Muscle of leg (tissue), 3 donors: ENCODE measurements at regions not wholly inside any gene's neighbourhood (a gene's known extent, or its start where the extent isn't known, plus 50 kb on each side); places are given as distances from the start of the nearest gene placed in this dataset.

Source experiments
- DNase-seq: peaks from one replicate; pipeline ENCODE4 v3.0.0; 2013
- H3K27ac ChIP-seq: one replicate; pipeline ENCODE4 v1.5.1; 2013; ENCODE audit warnings: mild to moderate bottlenecking, low read length, control low read depth
- H3K27me3 ChIP-seq: one replicate; pipeline ENCODE4 v1.6.1; 2013; ENCODE audit warnings: low read length; ENCODE audit not compliant: control insufficient read depth, insufficient read depth
- H3K36me3 ChIP-seq: one replicate; pipeline ENCODE4 v1.6.1; 2013; ENCODE audit warnings: low read length; ENCODE audit not compliant: control insufficient read depth, insufficient read depth
- H3K4me1 ChIP-seq: one replicate; pipeline ENCODE4 v1.6.1; 2013; ENCODE audit warnings: low read length; ENCODE audit not compliant: control insufficient read depth, insufficient read depth
- H3K4me3 ChIP-seq: one replicate; pipeline ENCODE4 v1.5.1; 2013; ENCODE audit warnings: low read length, control low read depth
- H3K9me3 ChIP-seq: replicated peaks from 2 replicates; pipeline ENCODE4 v1.6.1; 2013; ENCODE audit warnings: low read depth, low read length; ENCODE audit not compliant: control insufficient read depth
- WGBS: methylation state at CpG from one replicate; pipeline ENCODE4 v1.1.5; 2013; ENCODE audit warnings: missing lambda C conversion rate; ENCODE audit not compliant: insufficient coverage; 5-methylcytosine and 5-hydroxymethylcytosine counted together

- H3K36me3 ChIP-seq = no peaks in the 10 kb centered on the region
Measured at GRCh38 chr5:113652161-113652560, 138.7 kb downstream of the YTHDC2 start.

GRCh38 chr5:113654828-113655227, 141.3 kb downstream of the YTHDC2 start:
- Histone ChIP-seq H3K4me3 (no peak overlapping the region), H3K27ac (no peak overlapping the region), H3K9me3 (no peaks in the 10 kb centered on the region), H3K36me3 (no peaks in the 10 kb centered on the region), H3K27me3 (no peaks in the 10 kb centered on the region), H3K4me1 (no peaks in the 10 kb centered on the region)
- WGBS = 55% methylated on average over 3 of the region's 3 CpGs
- peak; percentile 14 for DNase-seq

More at GRCh38 chr5:113652161-113652560, 138.7 kb downstream of the YTHDC2 start:
- no peaks in the 10 kb centered on the region for H3K4me1 ChIP-seq
- no peak for DNase-seq
- H3K9me3 ChIP-seq = no peaks in the 10 kb centered on the region
- no peaks in the 10 kb centered on the region for H3K27me3 ChIP-seq
- 84% methylated on average over 7 of the region's 7 CpGs for WGBS
- H3K27ac ChIP-seq = no peak overlapping the region
- H3K4me3 ChIP-seq = no peak overlapping the region

- Histone ChIP-seq H3K36me3 (no peaks in the 10 kb centered on the region), H3K4me1 (peaks cover 3% of the 10 kb centered on the region), H3K27me3 (no peaks in the 10 kb centered on the region), H3K27ac (no peak overlapping the region), H3K4me3 (no peak overlapping the region), H3K9me3 (no peaks in the 10 kb centered on the region)
- 14% methylated on average over 2 of the region's 3 CpGs for WGBS
- DNase-seq = peak; percentile 15
Measured at GRCh38 chr5:113660206-113660605, 146.7 kb downstream of the YTHDC2 start.

- H3K27me3 ChIP-seq = no peaks in the 10 kb centered on the region
- H3K36me3 ChIP-seq = no peaks in the 10 kb centered on the region
- peak; percentile 46 for DNase-seq
- 33% methylated on average over 1 of the region's 1 CpG for WGBS
- H3K27ac ChIP-seq = no peak overlapping the region
- H3K9me3 ChIP-seq = no peaks in the 10 kb centered on the region
- H3K4me1 ChIP-seq = peaks cover 3% of the 10 kb centered on the region
- no peak overlapping the region for H3K4me3 ChIP-seq
Measured at GRCh38 chr5:113660706-113661250, 147.3 kb downstream of the YTHDC2 start.

- 59% methylated on average over 5 of the region's 7 CpGs for WGBS
- H3K9me3 ChIP-seq = peaks cover 1% of the 10 kb centered on the region
- peak; percentile 20 for DNase-seq
- H3K4me1 ChIP-seq = peaks cover 3% of the 10 kb centered on the region
- no peaks in the 10 kb centered on the region for H3K27me3 ChIP-seq
- H3K27ac ChIP-seq = no peak overlapping the region
- H3K4me3 ChIP-seq = no peak overlapping the region
- no peaks in the 10 kb centered on the region for H3K36me3 ChIP-seq
Measured at GRCh38 chr5:113663879-113664541, 150.5 kb downstream of the YTHDC2 start.

- DNase-seq = no peak
- Histone ChIP-seq H3K27me3 (no peaks in the 10 kb centered on the region), H3K27ac (no peak overlapping the region), H3K9me3 (peaks cover 3% of the 10 kb centered on the region), H3K4me3 (no peak overlapping the region), H3K36me3 (no peaks in the 10 kb centered on the region), H3K4me1 (no peaks in the 10 kb centered on the region)
- WGBS = 36% methylated on average over 2 of the region's 3 CpGs
Measured at GRCh38 chr5:113673041-113673440, 159.5 kb downstream of the YTHDC2 start.

GRCh38 chr5:113675166-113675565, 161.7 kb downstream of the YTHDC2 start:
- 80% methylated on average over 1 of the region's 3 CpGs for WGBS
- Histone ChIP-seq H3K27me3 (no peaks in the 10 kb centered on the region), H3K36me3 (no peaks in the 10 kb centered on the region), H3K27ac (no peak overlapping the region), H3K4me3 (no peak overlapping the region), H3K4me1 (no peaks in the 10 kb centered on the region), H3K9me3 (peaks cover 2% of the 10 kb centered on the region)
- DNase-seq = no peak

- Histone ChIP-seq H3K27ac (no peak overlapping the region), H3K4me3 (no peak overlapping the region), H3K9me3 (peaks cover 2% of the 10 kb centered on the region), H3K4me1 (no peaks in the 10 kb centered on the region), H3K36me3 (no peaks in the 10 kb centered on the region), H3K27me3 (no peaks in the 10 kb centered on the region)
- no peak for DNase-seq
- WGBS = 50% methylated on average over 1 of the region's 1 CpG
Measured at GRCh38 chr5:113678202-113678601, 164.7 kb downstream of the YTHDC2 start.

- peak; percentile 49 for DNase-seq
- Histone ChIP-seq H3K4me3 (no peak overlapping the region), H3K9me3 (peaks cover 2% of the 10 kb centered on the region), H3K4me1 (no peaks in the 10 kb centered on the region), H3K27ac (no peak overlapping the region), H3K36me3 (no peaks in the 10 kb centered on the region), H3K27me3 (no peaks in the 10 kb centered on the region)
- WGBS = no CpG with 5 or more reads among the region's 7 CpGs
Measured at GRCh38 chr5:113678924-113679575, 165.6 kb downstream of the YTHDC2 start.

- Histone ChIP-seq H3K36me3 (no peaks in the 10 kb centered on the region), H3K27ac (no peak overlapping the region), H3K9me3 (no peaks in the 10 kb centered on the region), H3K4me1 (no peaks in the 10 kb centered on the region), H3K27me3 (no peaks in the 10 kb centered on the region), H3K4me3 (no peak overlapping the region)
- DNase-seq = no peak
- WGBS = 44% methylated on average over 2 of the region's 2 CpGs
Measured at GRCh38 chr5:113680534-113680933, 167.0 kb downstream of the YTHDC2 start.
